CD14-positive monocyte (primary cell): ENCODE measurements at regions not wholly inside any gene's neighbourhood (a gene's known extent, or its start where the extent isn't known, plus 50 kb on each side); places are given as distances from the start of the nearest gene placed in this dataset.

ENCODE experiments used
- DNase-seq, 3 donors: peaks; one replicate each; pipeline ENCODE4 v3.0.0-alpha.2; 2011 to 2022
- H2AFZ ChIP-seq: 2 replicates; pipeline ENCODE4 v1.6.0; 2012; ENCODE audit warnings: mild to moderate bottlenecking, low read depth, low read length, inconsistent platforms; ENCODE audit not compliant: insufficient read depth, poor library complexity, severe bottlenecking
- H3K27ac ChIP-seq, 2 donors: 1 replicate in 1 of 2; 2 replicates in 1 of 2; pipeline ENCODE4 v1.5.1; 2012 to 2013; ENCODE audit warnings: low read length in 2 of 2, control low read depth in 1 of 2, inconsistent platforms in 1 of 2, low read depth in 1 of 2, mild to moderate bottlenecking in 1 of 2
- H3K27me3 ChIP-seq, 2 donors: one replicate each; pipeline versions ENCODE4 v1.6.0 to v1.6.1; 2011 to 2013; ENCODE audit warnings: low read length in 2 of 2; ENCODE audit not compliant: control insufficient read depth in 2 of 2, insufficient read depth in 2 of 2
- H3K36me3 ChIP-seq, 2 donors: replicated peaks in 1 of 2; 1 replicate in 1 of 2; 2 replicates in 1 of 2; pipeline versions ENCODE4 v1.5.1 to v1.6.1; 2012 to 2013; ENCODE audit warnings: low read length in 2 of 2, control low read depth in 1 of 2, inconsistent platforms in 1 of 2, mild to moderate bottlenecking in 1 of 2; ENCODE audit not compliant: insufficient read depth in 2 of 2, control insufficient read depth in 1 of 2
- H3K4me1 ChIP-seq, 2 donors: 1 replicate in 1 of 2; 2 replicates in 1 of 2; pipeline versions ENCODE4 v1.5.1 to v1.6.1; 2012 to 2013; ENCODE audit warnings: low read length in 2 of 2, control low read depth in 1 of 2, inconsistent platforms in 1 of 2, mild to moderate bottlenecking in 1 of 2, moderate library complexity in 1 of 2; ENCODE audit not compliant: insufficient read depth in 2 of 2, control insufficient read depth in 1 of 2
- H3K4me2 ChIP-seq: replicated peaks from 2 replicates; pipeline ENCODE3; 2012; ENCODE audit warnings: low read length, moderate library complexity, mild to moderate bottlenecking; ENCODE audit not compliant: poor library complexity, severe bottlenecking; ENCODE audit errors: extremely low read depth
- H3K4me3 ChIP-seq, 3 experiments: fragments of 200-600 bp in 1 of 3; sonication (generic) in 1 of 3; replicated peaks in 1 of 3; 1 replicate in 2 of 3; 2 replicates in 1 of 3; pipeline ENCODE4 v1.5.1; 2011 to 2013; ENCODE audit warnings: low read length in 3 of 3, mild to moderate bottlenecking in 3 of 3, control low read depth in 2 of 3, low read depth in 2 of 3, inconsistent platforms in 1 of 3, moderate library complexity in 1 of 3
- H3K79me2 ChIP-seq: 2 replicates; pipeline ENCODE4 v1.6.0; 2012; ENCODE audit warnings: mild to moderate bottlenecking, control low read depth, inconsistent platforms, low read length, moderate library complexity; ENCODE audit not compliant: insufficient read depth
- H3K9ac ChIP-seq: 2 replicates; pipeline ENCODE4 v1.6.0; 2017; ENCODE audit warnings: low read length, mild to moderate bottlenecking; ENCODE audit not compliant: insufficient read depth, poor library complexity, severe bottlenecking
- H3K9me3 ChIP-seq, 2 donors: replicated peaks in 1 of 2; 1 replicate in 1 of 2; 2 replicates in 1 of 2; pipeline versions ENCODE4 v1.5.1 to v1.6.1; 2012 to 2013; ENCODE audit warnings: low read length in 2 of 2, control low read depth in 1 of 2; ENCODE audit not compliant: control insufficient read depth in 1 of 2, insufficient read depth in 1 of 2
- H4K20me1 ChIP-seq: 2 replicates; pipeline ENCODE4 v1.6.0; 2012; ENCODE audit warnings: mild to moderate bottlenecking, low read length, control low read depth, moderate library complexity; ENCODE audit not compliant: insufficient read depth
- H3K27ac Mint-ChIP-seq, 7 donors: one replicate each; pipeline ENCODE4 v1.8.0; 2020; ENCODE audit warnings: mild to moderate bottlenecking in 7 of 7, mixed read lengths in 7 of 7, moderate library complexity in 6 of 7, inconsistent platforms in 2 of 7
- H3K27me3 Mint-ChIP-seq, 3 donors: one replicate each; pipeline ENCODE4 v1.8.0; 2021 to 2022; ENCODE audit warnings: low read depth in 3 of 3, mild to moderate bottlenecking in 3 of 3, mixed read lengths in 3 of 3, moderate library complexity in 3 of 3, inconsistent platforms in 1 of 3
- H3K36me3 Mint-ChIP-seq, 2 donors: one replicate each; pipeline ENCODE4 v1.8.0; 2020; ENCODE audit warnings: mixed read lengths in 2 of 2, inconsistent platforms in 1 of 2, mild to moderate bottlenecking in 1 of 2
- H3K4me1 Mint-ChIP-seq: one replicate; pipeline ENCODE4 v1.8.0; 2020; ENCODE audit warnings: mild to moderate bottlenecking, mixed read lengths
- H3K4me3 Mint-ChIP-seq, 2 donors: one replicate each; pipeline ENCODE4 v1.8.0; 2020; ENCODE audit warnings: mild to moderate bottlenecking in 2 of 2, mixed read lengths in 2 of 2, moderate library complexity in 1 of 2
- H3K9me3 Mint-ChIP-seq, 7 donors: one replicate each; pipeline ENCODE4 v1.8.0; 2020 to 2022; ENCODE audit warnings: mixed read lengths in 7 of 7, mild to moderate bottlenecking in 6 of 7, moderate library complexity in 6 of 7, inconsistent platforms in 2 of 7
- CTCF ChIP-seq: fragments of 200-600 bp; IDR thresholded peaks from one replicate; pipeline ENCODE4 v1.8.0; 2022; ENCODE audit warnings: antibody characterized with exemption, mild to moderate bottlenecking
- WGBS: methylation state at CpG from one replicate; pipeline ENCODE4 v1.1.5; 2013; ENCODE audit warnings: missing lambda C conversion rate; ENCODE audit not compliant: insufficient coverage; 5-methylcytosine and 5-hydroxymethylcytosine counted together
- intact Hi-C, 2 donors: fragments of 100-400 bp; cut with micrococcal nuclease; formaldehyde crosslinking; loops; one replicate each; pipeline versions ENCODE4 v1.15.0 to v1.15.1; 2023

GRCh38 chr10:89142590-89142989 lies 64.5 kb downstream of the CH25H start:
- no peaks in the 10 kb centered on the region for H3K36me3 Mint-ChIP-seq
- TF ChIP-seq CTCF, result no peak
- Histone ChIP-seq H3K9me3 (no peaks in the 10 kb centered on the region), H3K9ac (no peak overlapping the region), H3K27ac (no peak overlapping the region), H3K27me3 (no peaks in the 10 kb centered on the region), H3K36me3 (no peaks in the 10 kb centered on the region), H2AFZ (peak overlapping the region; percentile 43), H3K4me2 (peak overlapping the region; percentile 14), H3K4me1 (no peaks in the 10 kb centered on the region), H4K20me1 (no peaks in the 10 kb centered on the region), H3K4me3 (peak overlapping the region in 1 of 3 experiments; percentile 27), H3K79me2 (no peaks in the 10 kb centered on the region)
- no peak for DNase-seq
- no peak overlapping the region for H3K27ac Mint-ChIP-seq
- peak overlapping the region in 1 of 2 donors; percentile 43 for H3K4me3 Mint-ChIP-seq
- 75% methylated on average over 1 of the region's 2 CpGs for WGBS
- H3K27me3 Mint-ChIP-seq, result peaks cover 0 to 7% (median 6%) of the 10 kb centered on the region in 3 donors
- H3K4me1 Mint-ChIP-seq, result peaks cover 3% of the 10 kb centered on the region
- H3K9me3 Mint-ChIP-seq, result no peaks in the 10 kb centered on the region
- intact Hi-C loops, result no loop called here

- Mint-ChIP-seq H3K36me3 (no peaks in the 10 kb centered on the region), H3K27ac (no peak overlapping the region), H3K4me3 (no peak overlapping the region), H3K27me3 (peaks cover 0 to 4% (median 4%) of the 10 kb centered on the region in 3 donors), H3K9me3 (no peaks in the 10 kb centered on the region), H3K4me1 (peaks cover 12% of the 10 kb centered on the region)
- no peak overlapping the region for H2AFZ ChIP-seq
- H3K27me3 ChIP-seq, result no peaks in the 10 kb centered on the region
- no peak overlapping the region for H3K27ac ChIP-seq
- no peaks in the 10 kb centered on the region for H3K79me2 ChIP-seq
- H3K9ac ChIP-seq, result no peak overlapping the region
- intact Hi-C loops, result no loop called here
- no peak overlapping the region for H3K4me3 ChIP-seq
- H3K9me3 ChIP-seq, result no peaks in the 10 kb centered on the region
- no peaks in the 10 kb centered on the region for H4K20me1 ChIP-seq
- H3K36me3 ChIP-seq, result no peaks in the 10 kb centered on the region
- no peak for TF ChIP-seq CTCF
- no peaks in the 10 kb centered on the region for H3K4me1 ChIP-seq
- DNase-seq, result no peak
- H3K4me2 ChIP-seq, result no peak overlapping the region
- no CpG with 5 or more reads among the region's 1 CpG for WGBS
Measured at GRCh38 chr10:89138755-89139490, 68.2 kb downstream of the CH25H start.
